ENCODE measurements at regions not wholly inside any gene's neighbourhood (a gene's known extent, or its start where the extent isn't known, plus 50 kb on each side); places are given as distances from the start of the nearest gene placed in this dataset.

- no peak for DNase-seq (ENCODE audit: low spot score)
Observed at GRCh38 chr4:45646885-45647590, 476.8 kb downstream of the GABRG1 start.

DNA sequence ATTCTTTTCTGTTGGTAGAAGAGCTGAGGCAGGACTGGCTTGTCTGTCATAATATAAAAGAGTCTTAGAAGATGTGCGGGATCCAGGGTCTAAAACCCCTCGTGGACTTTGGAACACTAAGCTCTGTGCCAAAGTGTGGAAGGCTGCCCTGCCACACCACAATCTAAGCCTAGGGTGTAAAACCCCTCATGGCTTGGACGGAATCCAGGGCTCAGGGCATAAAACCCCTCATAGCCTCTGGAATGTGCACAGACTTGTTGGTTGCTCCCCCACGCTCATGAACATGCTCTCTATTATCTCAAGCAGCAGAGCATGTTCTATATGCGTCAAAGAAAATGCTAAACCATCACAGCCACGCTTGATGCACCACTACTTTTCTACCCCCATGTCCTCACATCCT, 483.6 kb downstream of the GABRG1 start:
- no peak for DNase-seq (ENCODE audit: low spot score)

DNA sequence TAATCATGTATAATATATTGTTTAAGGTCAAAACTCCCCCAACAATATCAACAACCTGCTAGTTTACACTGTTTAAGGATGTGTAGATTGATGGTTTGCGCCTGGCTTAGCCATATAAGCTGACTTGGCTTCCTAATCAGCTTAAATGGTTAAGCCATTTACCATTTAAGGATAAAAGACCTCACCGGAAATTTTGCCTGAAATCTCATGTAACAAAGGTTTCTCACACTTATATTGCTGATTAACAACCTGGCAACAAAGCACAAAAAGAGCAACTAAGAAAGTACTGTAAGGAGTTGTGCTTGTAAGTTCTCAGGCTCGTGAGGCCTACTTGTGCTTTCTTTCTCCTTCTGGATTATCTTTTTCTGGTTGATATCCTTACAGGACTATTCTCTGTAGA, 485.2 kb downstream of the GABRG1 start:
- DNase-seq (ENCODE audit: low spot score): no peak

DNA sequence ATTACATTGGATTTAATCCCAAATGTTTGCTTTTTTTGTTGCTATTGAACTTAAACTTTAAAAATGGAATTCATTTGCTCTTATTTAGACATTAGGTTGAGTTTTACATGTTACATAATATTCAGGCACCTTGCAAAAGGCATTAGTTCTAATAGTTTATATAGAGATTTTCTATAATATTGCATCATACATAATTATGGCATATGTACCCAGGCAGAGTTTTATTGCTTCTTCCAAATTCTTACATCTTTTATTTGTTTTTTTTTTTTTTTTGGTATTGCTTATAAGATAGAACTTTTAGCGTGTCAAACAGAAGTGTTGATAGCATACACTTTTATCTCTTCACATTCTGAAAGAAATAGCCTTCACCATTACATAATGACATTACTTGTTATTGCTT, 487.7 kb downstream of the GABRG1 start:
- no peak for DNase-seq (ENCODE audit: low spot score)

DNA sequence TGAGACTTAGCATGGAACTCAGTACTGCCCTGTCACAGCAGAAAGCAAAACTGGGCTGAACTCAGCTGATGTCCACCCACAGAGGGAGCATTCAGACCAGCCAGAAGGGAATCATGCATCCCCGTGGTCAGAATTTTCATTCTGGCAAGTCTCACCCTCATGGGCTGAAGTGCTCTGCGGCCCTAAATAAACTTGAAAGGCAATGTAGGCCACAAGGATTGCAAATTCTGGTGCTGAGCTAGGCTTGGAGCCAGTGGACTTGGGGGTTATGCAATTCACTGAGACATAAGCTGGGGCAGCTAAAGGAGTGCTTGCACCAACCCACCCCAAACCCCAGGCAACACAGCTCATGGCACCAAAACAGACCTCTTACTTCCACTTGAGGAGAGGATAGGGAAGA, 494.1 kb downstream of the GABRG1 start:
- no peak for DNase-seq (ENCODE audit: low spot score)

DNA sequence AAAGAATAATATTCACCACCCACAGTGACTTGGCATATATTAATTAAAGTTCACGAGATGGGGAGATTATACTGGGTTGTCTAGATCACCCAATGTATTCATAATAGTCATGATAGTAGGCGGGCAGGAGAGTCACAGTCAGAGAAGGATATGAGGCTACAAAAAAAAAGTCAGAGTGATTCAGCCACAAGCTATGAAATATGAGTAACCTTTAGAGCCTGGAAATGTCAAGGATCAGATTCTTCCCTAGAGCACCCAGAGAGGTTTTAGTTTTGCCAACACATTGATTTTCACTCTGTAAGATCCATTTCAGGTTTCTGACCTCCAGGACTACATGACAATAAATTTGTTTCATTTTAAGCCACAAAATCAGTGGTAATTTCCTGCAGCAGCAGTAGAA, 501.9 kb downstream of the GABRG1 start:
- DNase-seq (ENCODE audit: low spot score): peak; percentile 94

DNA sequence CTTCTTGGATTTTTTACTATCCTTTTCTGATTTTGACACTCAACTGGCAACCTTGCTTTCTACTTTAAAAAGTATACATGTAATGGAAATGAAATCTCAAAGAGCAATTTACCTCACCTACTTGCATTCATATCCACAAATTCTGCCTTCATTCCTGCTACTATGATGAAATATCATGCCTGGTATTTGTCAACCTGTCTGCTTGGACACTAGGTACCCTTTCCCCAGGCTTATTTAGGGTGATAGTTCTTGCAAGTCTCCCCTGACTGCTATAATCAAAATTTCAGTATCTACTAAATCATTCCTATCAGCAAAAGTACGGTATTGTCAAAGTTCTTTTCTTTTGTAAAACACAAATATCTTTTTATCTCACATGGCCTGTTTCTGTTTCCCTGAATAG, 503.0 kb downstream of the GABRG1 start:
- no peak for DNase-seq (ENCODE audit: low spot score)

GRCh38 chr4:45596379-45597101, 527.3 kb downstream of the GABRG1 start:
- DNase-seq (ENCODE audit: low spot score): no peak

DNA sequence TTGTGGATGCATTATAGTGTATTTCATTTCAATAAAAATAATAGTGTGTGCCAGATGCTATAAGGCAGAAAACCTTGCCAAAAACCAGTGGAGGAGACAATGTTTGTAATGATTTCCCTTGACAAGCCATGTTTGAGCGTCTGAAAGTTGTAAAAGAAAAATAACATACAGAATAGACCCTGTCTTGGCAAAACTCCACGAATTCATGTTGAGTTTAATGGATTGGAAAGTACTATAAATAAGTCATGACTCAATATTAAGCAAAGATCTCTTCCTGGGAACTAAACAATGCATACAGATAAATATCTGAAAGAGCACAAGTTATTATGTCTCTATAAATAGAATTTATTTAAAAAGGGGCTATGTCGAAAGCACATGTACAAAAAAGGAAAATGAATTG, 543.5 kb downstream of the GABRG1 start:
- DNase-seq (ENCODE audit: low spot score): no peak

- DNase-seq (ENCODE audit: low spot score): no peak
Observed at GRCh38 chr4:45578874-45579273, 545.0 kb downstream of the GABRG1 start.

DNA sequence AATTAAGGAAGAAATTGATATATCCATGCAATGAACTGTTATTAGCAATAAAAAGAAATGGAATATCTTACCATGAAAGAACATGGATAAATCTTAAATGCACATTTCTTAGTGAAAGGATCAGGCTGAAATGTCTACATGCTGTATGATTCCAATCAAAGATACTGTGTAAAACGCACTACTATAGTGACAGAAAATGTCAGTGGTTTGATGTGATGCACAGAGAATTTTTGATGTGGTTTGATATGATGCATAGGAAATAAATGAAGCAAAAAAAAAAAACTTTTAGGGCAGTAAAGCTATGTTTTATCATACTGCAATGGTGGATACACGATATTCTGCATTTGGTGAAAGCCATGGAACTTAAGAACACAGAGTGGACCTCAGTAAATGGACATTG, 547.6 kb downstream of the GABRG1 start:
- DNase-seq (ENCODE audit: low spot score): no peak

- no peak for DNase-seq (ENCODE audit: low spot score)
Observed at GRCh38 chr4:45569619-45570018, 554.2 kb downstream of the GABRG1 start.

DNA sequence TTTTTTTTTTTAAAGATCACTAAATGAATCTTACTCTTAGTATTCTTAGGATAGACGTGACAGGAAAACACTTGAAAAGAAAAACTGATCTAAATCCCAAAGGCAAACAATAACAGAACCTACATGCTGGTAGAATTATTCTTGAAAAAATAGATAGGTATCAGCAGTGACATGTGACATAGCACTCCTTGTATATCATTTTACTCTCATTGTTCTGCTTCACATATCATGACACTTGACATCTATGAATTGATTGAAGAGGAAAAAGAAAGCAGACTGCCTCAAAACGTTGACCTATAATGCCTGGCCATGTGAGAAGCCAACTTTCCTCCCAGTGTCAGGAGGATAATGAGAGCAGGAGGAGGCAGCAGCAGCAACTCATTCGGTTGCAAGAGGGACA, 555.2 kb downstream of the GABRG1 start:
- DNase-seq (ENCODE audit: low spot score): no peak

GRCh38 chr4:45566896-45567603, 556.8 kb downstream of the GABRG1 start:
- no peak for DNase-seq (ENCODE audit: low spot score)

DNA sequence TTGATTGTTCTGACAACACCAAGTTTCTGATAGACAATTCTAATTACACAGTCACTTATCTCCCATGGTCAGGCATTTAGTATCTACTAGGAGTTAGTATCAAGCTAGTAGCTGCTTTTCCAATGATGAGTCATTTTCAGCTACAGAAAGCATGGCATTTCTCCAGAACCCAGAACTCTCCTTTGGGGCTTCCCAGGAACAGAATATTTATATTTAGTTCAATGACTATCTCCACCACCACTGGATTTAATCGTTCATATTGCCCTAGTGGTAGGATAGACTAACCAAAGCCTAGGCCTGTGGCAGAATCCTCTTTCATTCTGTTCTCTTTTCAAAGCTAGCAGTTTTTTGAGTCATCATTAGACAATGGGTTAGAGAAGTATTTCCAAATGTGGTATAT, 569.4 kb downstream of the GABRG1 start:
- peak; percentile 12 for DNase-seq (ENCODE audit: low spot score)

DNA sequence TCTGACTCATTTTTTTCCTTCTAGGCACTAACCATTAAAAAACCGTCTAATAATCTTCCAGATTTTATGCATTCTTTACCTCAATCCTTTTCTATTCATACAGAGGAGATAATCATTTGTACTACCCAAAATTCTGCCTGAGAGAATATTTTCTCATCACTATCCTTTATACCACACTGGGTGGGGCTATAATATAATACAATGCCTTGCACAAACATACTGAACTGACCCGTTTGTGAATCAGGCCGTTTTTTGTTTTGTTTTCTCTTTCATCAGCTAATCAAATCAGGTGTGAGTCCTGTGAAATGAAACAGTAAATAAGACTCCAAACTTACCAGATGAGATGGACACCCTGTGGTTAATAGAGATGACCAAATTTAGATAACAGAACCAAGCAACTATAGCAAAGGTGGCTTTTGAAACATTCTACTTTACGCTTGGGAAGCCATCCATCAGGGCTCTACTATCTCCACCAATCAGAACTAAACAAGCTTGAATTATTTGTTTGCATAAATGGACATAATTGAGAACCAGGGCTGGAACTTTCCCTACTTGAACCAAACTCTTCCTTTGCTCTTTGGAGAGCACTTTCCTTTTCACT, 573.0 kb downstream of the GABRG1 start:
- DNase-seq (ENCODE audit: low spot score): peak; percentile 9

DNA sequence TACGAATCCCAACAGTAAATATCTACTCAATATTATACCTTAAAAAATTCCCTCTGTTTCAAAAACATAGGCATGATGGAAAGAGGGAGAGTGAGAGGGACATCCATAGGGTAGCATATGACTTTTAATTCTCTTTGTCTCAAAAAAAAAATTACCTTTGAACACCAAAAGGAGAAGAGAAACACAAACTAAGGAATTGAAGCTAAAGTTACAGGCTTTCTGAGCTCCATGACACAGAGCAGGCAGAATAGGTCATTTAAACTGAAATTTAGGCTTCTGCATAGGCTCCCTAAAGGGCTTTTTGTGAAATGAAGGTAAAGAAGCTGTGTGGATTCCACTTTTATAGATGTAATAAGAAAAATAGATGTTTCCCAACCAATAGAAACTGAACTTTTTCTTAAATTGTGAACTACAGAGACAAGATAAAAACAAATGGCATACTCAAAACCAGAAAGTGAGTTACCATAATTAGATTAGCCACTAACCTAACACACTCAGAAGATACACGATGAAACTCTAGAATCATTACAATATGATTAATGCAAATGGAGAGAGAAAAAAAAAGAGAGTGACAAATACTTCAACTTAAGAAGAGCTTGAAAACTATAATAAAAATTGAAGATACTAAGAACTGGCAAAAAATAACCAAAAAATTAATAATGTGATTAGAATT, 584.6 kb downstream of the GABRG1 start:
- DNase-seq (ENCODE audit: low spot score): no peak

DNA sequence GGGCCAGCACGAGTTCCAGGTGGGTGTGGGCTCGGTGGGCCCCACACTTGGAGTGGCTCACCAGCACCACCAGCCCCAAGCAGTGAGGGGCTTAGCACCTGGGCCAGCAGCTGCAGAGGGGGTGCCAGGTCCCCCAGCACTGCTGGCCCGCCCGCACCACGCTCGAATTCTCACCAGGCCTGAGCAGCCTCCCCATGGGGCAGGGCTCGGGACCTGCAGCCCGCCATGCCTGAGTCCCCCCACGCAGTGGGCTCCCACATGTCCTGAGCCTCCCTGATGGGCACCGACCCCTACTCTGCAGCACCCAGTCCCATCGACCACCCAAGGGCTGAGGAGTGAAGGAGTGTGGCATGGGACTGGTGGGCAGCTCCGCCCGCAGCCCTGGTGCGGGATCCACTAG, 593.4 kb downstream of the GABRG1 start:
- no peak for DNase-seq (ENCODE audit: low spot score)

GRCh38 chr4:45527160-45527559, 596.7 kb downstream of the GABRG1 start:
- DNase-seq (ENCODE audit: low spot score): no peak

GRCh38 chr4:45518832-45519231, 605.0 kb downstream of the GABRG1 start:
- no peak for DNase-seq (ENCODE audit: low spot score)

DNA sequence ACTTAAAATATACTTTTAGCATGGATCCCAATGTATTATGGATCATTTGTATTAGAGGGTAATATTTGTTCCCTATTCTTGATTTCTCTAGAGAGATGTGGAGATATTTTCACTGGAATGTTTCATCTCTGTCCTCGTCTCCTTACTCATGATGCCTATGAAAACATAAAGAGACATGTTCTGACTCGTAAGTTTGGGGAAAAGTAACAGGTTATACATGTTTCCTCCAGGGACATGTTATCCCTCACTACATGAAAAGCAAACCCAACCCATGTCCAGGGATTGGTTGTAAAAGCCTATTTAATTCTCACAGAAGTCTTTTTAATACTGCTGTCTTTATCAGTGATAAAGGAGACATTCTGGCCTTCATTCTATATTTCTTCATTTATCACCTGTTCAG, 621.4 kb downstream of the GABRG1 start:
- no peak for DNase-seq (ENCODE audit: low spot score)

DNA sequence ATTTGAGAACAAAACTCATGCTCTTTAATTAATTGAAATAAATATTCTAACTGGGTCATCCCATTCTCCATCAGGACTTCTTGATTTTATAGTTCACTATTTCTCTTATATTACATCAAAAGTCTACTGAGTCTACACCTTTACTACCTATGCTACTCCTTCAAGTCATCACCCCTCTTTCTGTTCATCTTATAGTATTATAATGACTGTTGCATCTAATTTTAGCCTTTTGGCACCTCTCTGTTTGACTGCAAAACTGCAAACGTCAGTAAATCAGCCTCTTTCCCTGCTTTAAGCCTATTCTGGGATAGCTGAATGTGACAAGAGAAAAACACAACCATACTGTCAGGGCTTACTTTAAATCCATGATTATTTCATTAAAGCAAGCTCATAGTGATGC, 639.1 kb downstream of the GABRG1 start:
- no peak for DNase-seq (ENCODE audit: low spot score)

Data from RKO (cell line).